Right kidney (tissue), 1 donor: ENCODE measurements at regions not wholly inside any gene's neighbourhood (a gene's known extent, or its start where the extent isn't known, plus 50 kb on each side); places are given as distances from the start of the nearest gene placed in this dataset.
"Not testable (repeated sequence)": the region's sequence is repeated elsewhere in the genome, so short reads cannot be mapped to it uniquely, and the experiment has no call there.

Experiments used
- DNase-seq: peaks from one replicate; pipeline ENCODE4 v3.0.0-alpha.2; 2016

DNA sequence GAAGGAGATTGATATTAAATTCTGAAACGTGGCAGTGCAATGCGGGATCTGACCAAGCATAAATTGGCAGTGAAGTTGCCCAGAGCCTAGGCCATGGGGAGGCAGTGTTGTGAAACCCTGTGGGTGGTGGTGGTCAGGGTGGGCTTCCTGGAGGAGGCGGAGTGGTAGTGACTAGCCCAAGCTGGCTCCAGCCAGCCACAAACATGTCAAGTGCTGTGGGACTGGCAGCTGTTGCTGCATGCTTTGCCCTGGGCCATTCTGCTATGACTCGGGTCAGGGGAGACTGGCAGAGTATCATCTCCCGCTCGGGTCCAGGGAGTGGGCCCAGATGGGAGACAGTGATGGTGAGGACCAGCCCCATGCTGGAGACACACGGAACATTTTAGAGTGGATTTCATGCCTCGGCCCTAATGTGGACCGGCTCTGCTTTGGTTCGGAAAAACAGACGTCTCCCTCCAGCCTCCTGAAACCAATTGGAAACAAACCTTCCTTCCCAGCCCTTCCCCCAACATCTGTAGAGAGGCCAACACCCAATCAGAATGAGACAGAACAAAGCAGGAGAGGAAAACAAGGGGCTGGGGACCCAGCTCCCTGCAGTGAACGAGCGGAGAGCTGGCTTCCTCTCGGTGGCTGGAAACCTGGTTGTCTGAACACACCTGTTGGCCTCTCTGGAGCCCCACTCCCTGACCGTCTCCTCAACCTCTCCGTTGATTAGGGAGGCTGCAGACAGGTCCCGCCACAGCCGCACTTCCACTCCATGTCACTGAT lies 58.2 kb downstream of the TMEM270 start:
- no peak for DNase-seq

DNA sequence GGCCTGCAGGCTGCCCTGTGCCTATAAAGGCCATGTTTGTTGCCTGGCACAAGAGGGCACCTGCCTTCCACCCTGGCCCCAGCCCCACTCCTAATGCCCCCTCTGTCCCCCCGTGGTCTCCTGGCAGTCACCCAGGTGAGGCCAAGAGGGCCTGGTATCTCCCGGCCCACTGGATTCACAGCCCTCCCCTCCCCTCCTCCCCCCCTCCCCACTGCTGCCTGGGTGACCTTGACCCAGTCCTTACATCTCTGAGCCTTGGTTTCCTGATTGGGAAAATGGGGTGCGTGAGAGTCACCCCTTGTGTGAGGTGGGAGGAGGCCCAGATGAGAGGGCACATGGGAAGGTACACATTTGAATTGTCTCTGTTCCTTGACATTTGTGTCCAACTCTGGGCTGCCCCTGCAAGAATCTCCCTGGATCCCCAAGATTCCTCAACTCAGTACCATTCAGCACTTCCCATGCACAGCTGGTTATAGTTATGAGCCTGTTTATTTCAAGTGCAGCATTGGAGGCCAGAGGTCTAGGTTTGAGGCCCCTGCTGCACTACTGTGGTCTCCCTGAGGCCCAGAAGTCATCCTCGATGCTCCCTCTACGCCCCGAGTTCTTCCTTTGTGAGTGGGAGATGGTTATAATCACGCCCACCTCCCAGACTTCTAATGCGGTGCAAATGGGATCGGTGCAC lies 58.9 kb downstream of the TMEM270 start:
- DNase-seq, result no peak

DNA sequence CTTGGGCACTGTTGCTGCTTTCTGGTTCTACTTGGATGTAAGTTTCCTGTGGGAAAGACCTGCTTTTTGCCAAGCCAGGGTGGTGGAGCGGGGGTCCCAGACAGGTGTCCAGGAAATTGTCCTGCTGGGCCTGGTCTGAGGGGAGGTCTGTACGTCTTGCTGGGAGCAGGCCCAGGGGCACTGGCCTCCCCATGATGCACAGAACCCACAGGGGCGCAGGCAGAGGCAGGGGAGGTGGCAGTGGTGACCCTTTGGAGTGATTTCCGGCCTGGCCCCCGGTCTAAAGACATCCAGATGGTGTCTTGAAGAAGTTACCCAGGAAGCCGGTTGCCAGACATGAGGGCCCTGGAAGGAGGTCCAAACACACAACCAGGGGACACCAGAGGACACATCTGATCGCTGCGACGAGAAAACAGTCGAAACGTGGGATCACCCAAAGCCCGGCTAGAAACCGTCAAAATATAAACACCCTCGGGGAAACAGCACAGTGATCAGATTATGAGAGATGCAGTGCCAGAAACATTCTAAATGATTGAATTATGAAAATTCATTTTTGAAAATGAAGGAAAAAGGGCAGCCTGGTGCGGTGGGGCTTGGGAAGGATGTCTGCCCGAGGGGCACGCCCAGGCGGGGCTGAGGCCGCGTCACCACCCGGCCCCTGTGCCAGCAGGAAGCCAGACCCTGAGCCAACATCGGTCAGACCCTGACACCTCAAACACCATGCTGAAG lies 59.6 kb downstream of the TMEM270 start:
- DNase-seq, result no peak

- DNase-seq, result no peak
Observed at GRCh38 chr7:73921623-73922528, 60.9 kb downstream of the TMEM270 start.

DNA sequence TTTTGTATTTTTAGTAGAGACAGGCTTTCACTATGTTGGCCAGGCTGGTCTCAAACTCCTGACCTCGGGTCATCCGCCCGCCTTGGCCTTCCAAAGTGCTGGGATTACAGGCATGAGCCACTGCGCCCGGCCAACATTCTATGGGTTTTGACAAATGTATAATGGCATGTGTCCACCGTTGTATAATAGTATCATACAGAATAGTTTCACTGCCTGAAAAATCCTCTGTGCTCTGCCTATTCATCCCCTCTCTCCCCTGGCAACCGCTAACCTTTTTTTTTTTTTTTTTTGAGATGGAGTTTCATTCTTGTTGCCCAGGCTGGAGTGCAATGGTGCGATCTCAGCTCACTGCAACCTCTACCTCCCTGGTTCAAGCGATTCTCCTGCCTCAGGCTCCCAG lies 67.7 kb downstream of the TMEM270 start:
- DNase-seq, result not testable (repeated sequence)

- no peak for DNase-seq
Observed at GRCh38 chr7:73931502-73931901, 70.5 kb downstream of the TMEM270 start.

DNA sequence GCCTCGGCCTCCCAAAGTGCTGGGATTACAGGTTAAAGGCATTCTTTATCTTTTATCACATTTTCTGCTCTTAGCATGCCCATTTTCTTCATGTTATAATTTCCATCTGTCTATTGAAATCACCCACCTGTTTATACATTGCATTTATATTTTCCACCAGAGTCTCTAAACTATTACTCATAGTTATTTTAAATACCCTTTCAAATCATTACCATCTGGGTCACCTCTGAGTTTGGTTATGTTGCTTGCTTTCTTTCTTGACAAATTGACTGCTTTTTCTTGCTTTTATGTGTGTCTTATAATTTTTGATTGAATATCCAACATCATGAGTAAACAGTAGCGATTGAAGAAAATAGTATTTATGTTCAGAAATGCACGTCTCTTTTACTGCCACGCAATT lies 71.4 kb downstream of the TMEM270 start:
- no peak for DNase-seq

DNA sequence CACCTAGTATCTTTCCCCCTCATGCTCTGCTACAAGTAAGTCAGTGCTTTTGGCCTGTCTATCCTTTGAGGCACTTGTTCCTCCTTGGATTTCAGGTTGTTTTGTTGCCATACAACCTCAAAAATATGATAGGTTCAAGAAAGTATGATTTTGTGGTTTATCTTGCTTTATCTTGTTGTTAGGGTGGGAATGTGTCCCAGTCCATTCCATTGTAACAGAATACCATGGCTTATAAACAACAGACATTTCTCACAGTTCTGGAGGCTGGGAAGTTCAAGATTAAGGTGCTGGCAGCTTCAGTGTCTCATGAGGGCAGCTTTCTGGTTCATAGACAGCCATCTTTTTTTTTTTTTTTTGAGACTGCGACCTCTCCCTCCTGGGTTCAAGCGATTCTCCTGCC lies 72.1 kb downstream of the TMEM270 start:
- DNase-seq, result no peak

DNA sequence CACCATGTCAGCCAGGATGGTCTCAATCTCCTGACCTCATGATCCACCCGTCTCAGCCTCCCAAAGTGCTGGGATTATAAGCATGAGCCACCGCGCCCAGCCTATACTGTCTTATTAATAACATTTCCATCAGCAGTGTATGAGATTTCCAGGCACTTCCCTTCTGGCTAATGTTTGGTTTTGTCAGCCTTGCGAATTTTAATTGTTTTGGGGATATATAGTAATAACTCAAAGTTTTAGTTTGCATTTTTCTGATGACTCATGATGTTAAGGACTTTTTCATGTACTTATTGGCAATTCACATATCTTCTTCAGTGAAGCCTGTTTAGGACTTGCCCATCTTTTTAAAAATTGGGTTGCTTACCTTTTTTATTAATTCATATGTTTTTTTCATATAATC lies 76.0 kb downstream of the TMEM270 start:
- no peak for DNase-seq

- DNase-seq, result not testable (repeated sequence)
Observed at GRCh38 chr7:73937650-73938049, 76.7 kb downstream of the TMEM270 start.

DNA sequence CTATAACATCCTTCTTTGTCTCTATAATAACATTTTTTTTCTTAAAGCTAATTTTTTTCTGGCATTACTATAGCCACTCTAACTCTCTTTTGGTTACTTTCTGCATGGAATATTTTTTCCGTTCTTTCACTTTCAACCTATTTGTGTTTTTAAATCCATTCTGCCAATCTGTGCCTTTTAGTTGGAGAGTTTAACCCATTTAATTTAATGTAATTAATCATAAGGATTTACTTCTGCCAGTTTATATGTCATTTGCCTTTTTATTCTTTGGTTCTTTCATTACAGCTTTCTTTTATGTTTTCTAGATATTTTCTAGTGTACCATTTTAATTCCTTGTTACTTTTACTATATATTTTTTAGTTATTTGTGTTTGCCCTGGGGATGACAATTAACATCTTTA lies 78.6 kb downstream of the TMEM270 start:
- no peak for DNase-seq

- no peak for DNase-seq
Observed at GRCh38 chr7:73940701-73941238, 79.8 kb downstream of the TMEM270 start.

GRCh38 chr7:73941836-73942551 lies 81.0 kb downstream of the TMEM270 start:
- no peak for DNase-seq

DNA sequence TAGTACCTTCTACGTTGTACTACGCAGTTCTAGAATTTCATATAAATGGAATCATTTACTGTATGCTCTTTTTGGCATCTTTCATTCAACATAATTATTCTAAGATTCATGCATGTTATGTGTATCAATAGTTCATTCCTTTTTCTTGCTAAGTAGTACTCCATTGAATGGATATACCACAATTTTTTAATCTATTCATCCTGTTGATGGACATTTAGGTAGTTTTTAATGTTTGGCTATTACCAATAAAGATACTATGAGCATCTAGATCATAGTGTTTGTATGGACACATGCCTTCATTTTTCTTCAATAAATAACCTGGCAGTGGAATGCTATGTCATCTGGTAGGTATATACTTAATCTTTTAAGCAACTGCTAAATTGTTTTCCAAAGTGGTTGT lies 83.0 kb upstream of the ELN start:
- DNase-seq, result no peak

- no peak for DNase-seq
Observed at GRCh38 chr7:73948287-73948686, 79.7 kb upstream of the ELN start.

DNA sequence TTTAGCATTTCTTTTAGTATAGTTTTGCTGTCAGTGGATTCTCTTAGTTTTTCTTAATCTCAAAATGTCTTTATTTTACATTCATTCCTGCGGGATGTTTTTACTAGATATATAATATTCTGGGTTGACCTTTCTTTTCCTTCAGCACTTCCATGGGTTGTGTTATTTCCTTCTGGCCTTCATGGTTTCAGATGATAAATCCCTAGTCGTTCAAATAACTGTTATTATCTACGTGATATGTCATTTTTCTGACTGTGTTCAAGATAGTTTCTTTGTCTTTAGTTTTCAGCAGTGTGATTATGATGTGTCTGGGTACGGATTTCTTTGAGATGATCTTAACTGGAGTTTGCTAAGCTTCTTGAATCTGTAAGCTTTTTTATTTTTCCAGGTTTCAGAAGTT lies 75.7 kb upstream of the ELN start:
- DNase-seq, result no peak

DNA sequence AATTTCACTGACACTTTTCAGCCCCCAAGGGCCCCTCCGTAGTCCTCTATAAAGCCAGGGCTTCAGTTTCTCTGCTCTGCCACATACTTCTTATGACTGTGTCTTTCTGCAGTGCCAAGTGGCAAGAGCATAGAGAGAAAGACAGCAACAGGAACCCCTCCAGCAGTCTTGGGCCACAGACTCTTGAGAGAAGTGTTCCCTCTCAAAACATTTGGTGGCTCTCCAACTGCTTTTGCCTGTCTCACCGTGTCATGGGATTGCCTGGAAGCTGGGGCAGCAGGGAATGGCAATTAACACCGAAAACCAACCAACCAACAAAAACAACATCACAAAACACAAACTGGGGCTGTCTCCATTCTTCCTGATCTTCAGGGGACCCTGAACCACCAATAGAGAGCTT lies 73.8 kb upstream of the ELN start:
- DNase-seq, result no peak

DNA sequence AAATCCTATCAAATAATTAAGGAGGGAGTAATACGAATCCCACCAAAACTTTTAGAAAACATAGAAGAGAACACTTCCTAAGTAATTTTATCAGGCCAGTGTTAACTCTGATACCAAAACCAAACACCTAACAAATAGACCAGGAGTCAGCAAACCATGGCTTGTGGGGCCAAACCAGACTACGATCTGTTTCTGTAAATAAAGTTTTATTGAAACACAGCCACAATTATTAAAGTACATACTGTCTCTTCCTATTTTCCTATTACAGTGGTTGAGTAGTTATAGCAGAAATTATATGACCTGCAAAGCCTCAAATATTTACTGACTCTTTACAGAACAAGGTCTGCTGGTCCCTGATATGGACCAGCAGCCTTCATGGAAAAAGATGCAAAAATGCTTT lies 73.1 kb upstream of the ELN start:
- no peak for DNase-seq

- DNase-seq, result no peak
Observed at GRCh38 chr7:73960548-73960947, 67.4 kb upstream of the ELN start.

GRCh38 chr7:73961991-73962390 lies 66.0 kb upstream of the ELN start:
- not testable (repeated sequence) for DNase-seq

GRCh38 chr7:73963252-73963822 lies 64.6 kb upstream of the ELN start:
- no peak for DNase-seq
